Effector CD4-positive, alpha-beta T cell (primary cell): ENCODE measurements at regions not wholly inside any gene's neighbourhood (a gene's known extent, or its start where the extent isn't known, plus 50 kb on each side); places are given as distances from the start of the nearest gene placed in this dataset.

Experiments
- DNase-seq: peaks from one replicate; pipeline ENCODE4 v3.0.0-alpha.2; 2020

DNA sequence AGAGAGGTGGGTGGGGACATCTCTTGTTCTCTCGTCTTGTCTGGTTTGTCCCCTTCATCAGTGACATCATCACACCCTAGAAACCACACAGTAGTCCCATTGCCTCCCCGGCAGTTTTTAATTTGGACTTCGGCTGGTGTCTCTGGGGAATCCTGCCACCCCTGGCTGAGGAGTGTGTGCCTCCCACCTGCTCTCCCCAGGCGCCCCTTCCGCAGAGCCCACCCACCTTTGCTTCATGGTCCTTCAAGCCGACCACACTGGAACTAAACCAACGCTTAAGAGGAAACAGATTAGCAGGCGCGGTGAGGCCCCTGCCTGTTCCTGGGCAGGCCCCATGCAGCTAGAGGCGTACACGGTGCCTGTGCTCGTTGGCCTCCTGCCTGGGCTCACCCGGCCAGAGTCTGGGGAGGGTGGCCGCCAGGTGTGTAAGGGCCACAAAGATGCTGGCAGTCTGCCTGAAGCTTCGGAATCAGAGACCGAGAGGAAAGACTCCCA lies 107.6 kb upstream of the SPRY4 start:
- peak; percentile 8 for DNase-seq

DNA sequence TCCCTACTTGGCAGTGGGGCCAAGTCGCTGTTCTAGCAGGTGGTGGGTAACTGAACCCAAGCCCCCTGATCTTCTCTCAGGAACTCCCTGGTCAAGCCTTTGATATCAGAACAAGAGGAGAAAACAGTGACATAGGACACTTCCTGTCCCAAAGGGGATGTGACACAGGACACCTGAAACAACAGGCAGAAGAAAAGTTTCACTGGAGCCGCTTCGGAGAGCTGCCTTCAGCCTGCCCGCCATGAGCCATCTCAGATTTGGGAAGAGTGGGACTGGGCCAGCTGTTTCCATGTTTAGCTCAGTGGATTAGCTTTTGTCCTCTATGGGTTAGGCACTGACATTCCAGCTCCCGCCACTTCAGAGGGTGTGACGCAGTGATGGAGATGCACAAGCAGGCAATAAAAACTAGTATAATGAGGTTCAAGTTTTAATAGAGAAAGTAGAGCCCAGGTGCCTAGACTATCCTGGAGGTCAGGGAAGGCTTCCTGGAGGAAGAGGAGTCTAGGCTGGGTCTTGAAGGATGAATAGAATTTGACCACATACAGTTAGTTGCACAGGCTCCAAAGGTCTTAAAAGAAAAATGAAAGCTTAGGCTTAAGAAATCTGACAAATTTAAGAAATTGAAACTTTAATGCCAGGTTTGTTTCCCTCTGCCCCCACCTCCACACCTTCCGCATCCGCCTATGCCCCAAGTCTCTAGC lies 104.1 kb upstream of the SPRY4 start:
- DNase-seq = no peak

DNA sequence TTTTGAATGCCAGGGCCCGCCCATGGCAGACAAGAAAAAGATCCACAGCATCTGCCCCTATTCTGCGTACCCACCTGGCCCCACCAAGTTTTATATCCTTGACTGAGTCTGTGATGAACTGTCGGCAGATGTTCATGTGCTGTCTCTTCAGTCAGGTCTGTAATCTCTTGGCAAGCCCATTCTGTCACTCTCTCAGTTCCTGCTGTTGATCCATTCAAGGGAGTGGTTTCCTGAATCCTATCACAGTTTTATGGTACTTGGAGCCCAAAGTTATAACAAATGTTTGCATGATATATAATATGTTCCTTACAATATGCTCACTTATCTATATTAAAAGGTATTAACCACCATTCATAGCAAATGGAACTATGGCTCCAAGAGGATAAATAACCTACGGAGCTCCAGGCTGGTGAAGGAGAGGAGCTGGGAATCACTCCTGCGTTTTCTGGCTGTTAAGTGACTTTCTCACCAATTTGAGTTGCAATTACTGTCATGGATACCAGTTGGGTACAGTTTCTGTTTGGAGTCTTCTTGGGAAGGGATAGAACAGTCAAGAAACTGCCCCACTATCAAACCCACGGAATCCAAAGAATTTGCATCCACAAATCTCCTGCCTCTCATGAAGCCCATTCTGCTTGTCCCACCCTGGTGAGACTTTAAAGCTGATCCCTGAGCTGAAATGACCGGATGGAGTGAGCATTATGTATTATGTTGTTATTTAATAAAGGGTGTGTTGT lies 103.4 kb upstream of the SPRY4 start:
- no peak for DNase-seq

DNA sequence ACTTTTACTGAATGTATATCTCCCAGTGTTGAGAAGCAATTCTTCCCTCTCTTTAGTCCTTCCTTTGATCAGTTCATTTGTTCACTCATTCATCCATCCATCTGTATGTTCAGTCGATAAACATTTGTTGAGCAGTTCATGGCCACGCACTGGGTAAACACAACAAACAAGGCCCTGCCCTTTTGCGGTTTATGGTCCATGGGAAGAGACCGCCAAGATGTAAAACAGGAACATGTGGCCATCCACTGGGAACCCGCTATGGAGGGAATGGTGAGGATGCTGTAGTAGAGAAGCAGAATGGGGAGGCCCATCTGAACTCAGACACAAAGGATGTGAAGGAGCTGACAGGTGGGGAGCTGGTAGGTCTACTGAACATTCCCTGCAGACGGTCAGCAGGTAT lies 102.7 kb upstream of the SPRY4 start:
- DNase-seq = no peak

DNA sequence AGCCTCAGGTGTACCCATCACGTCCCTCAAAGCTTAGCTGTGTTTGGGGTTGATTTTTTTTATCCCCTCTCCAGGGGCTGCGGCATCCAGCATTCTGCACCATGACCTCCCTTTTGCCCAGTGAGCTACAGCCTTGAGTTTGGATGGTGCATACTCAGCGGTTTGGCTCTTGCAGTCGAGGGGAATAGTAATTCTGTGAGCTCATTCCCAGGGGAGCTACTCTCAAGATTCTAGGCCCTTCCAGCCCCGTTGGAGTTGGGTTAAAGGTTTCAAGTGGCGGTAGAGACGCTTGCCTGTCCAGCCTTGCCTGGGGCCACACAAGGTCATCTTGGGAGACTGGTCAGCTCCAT lies 102.2 kb upstream of the SPRY4 start:
- no peak for DNase-seq

DNA sequence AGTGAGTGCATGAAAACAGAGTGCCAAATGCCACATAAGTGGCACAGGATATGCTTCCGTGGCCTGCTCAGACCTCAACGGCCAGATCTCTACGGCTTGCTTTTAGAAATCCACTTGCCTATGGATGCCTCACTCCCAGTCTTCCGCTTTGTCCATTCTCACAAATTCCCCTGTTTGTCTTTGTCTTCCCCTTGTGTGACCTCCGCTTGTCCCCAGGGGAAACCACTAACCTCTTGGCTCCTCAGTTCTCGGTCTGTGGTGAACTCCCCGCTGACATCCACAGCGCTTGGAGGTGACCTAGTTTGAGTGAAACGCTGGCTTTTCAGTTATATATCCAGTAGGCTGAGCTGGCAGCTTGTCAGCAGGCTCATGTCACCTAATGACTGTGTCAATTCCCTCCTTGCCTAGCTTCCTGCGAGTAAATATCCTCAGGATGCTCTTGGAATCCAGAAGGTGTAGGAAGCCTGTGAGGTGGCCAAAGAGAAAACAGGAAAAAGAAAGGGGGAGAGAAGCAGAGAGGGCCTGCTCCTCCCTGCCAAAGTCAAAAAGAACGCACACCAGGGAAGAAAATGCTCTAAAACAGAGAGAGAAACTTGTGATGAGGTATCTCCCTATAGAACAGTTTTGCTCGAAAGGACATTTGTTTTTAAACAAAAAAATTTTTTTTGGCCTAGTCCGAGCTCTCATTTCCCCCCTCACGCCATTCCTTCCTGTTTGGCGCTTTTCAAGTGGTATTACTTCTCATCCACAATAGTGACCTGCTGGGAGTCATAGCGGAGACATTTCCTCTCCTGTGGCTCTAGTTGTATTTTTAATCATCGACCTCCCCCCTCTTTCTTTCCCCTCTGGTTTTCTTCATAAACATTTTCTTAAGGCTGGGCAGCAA lies 101.6 kb upstream of the SPRY4 start:
- peak; percentile 8 for DNase-seq

DNA sequence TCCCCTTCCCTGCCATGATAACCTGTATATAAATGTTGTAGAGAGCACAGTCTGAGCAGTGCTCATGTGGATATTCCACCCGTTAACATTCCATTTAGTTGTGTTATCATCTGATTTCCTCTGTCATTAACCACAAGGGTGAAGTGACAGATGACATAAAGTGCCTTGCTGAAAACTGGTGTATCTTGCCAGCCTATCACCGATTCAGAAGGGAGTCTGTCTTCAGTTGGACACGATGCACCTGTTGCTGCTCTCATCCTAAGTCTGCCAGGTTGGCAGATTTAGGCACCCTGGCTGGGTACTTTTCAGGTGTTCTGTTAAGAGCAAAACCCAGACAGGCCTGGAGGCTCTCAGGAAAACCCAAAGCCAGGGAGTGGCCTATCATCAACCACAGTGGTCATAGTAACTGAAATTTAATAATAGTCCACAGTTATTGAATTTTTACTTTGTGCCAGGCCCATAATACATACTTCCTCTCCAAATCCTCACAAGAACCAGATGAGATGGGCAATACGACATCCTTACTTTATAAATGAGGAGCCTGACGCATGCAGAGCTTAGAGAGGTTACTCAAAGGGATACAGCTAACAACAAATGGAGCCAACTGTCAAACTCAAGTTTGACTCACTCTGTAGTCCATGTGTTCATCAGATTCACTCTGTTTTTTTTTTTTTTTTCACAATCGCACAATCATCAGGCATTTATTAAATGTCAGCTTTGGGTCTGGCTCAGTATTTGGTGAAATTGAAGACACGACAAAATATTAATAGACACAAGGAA lies 100.7 kb upstream of the SPRY4 start:
- DNase-seq = no peak

DNA sequence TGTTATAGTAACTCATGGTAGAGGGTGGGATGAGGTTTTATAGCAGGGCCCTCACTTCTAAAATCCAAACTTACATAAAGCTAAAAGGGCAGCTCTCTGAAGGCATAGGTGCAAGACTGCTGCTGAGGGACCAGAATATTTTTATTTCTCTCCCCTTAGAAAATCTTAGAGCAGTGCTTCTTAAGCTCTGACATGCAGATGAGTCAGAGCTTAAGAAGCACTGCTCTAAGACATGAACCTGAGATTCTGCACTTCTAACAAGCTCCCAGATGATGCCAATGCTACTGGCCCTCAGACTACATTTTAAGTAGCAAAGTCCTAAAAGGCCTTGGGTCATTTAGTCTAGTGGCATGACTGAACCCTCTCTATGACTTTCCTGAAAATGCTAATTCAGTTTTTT lies 97.6 kb upstream of the SPRY4 start:
- no peak for DNase-seq

DNA sequence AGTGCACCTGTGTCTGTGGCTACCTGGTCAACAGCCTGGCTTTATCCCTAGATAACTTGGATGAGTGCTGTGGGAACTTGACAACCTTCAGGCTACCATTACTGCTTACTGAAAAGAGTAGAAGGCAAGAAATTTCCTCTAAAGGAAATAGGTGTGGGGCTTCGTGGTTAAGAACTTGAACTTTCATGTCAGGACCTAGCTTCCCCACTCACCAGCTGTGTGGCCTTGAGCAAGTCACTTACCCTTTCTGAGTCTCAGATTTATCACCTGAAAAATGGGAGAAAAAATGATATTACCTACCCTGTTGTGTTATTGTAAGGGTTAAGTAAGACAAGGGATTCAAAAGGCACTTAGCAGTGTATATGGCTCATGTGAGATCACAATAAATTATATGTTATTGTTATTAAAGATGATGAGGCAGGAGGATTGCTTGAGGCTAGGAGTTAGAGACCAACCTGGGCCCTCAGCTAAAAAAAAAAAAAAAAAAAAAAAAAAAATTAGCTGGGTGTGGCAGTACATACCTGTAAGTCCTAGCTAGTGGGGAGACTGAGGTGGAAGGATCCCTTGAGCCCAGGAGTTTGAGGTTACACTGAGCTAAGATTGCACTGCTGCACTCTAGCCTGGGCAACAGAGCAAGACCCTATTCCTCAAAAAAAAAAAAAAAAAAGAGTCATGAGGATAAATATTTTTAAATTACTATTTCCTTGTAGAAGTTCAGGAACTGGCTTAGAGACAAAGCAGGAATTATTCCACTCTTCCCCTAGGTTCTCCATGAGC lies 97.0 kb upstream of the SPRY4 start:
- no peak for DNase-seq

DNA sequence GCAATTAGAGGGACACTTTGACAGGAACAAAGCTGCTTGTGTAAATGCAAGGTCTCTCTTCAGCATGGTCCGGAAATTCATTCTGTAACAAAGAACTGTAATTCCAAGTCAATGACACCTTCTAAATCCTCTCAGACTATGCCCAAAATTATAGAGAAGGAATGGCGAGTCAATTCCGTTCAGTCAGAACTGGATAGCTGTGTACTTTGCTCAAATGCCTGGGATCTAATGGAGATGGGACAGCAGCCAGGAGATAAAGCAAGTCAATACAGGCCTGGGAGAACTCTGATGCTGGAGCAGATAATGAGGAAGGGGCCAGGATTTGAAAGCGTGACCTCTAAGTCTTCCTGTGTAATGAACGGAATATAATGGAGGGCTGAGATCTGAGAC lies 96.4 kb upstream of the SPRY4 start:
- no peak for DNase-seq

DNA sequence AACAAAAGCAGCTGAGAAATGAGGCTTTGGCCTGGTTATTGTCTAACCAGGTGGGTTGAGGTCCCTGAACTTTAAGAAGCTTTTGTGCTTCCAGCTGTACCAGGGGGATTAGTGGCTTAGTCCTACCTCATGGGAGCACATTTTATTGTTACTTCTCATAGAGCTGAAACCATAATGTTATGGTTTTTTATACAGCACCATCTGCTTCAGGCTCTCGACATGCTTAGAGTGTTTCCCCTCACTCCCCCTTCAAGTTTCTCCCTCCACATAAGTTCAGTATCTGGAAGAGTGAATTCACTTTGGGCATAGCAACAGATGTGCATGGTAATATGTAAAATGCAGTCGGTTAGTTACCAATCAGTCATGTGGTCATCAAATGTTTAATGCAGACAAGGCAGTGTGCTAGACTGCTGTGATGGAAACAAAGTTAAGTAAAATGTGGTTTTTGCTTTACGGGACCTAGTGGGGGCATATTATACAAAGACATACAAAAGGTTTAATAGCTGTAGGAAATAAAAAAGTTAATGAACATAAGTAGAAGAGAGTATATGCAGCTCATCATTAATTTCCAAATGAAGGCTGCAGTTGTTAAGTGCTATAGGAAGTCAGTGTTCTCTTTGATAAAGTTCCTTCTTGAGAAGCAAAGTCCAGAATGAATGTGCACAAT lies 95.9 kb upstream of the SPRY4 start:
- DNase-seq = no peak

DNA sequence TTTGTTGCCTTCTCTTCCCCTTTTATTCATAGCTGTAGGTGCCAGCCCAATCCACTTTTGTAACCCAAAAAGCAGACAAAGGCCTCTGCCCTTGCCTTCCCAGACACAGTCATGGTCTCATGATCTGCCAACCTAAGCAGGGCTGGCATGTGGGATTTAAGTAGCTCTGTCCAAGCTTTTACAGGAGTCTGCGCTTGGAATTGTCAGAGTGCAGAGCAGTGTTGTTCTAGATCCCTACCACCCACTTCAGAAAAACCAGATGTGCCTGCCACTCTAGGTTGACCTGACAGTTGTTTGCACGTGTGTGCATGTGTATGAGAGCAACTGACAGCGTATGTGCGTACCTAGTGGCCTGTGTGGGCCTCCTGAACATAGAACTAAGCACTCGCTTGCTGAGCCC lies 87.8 kb upstream of the SPRY4 start:
- no peak for DNase-seq

DNA sequence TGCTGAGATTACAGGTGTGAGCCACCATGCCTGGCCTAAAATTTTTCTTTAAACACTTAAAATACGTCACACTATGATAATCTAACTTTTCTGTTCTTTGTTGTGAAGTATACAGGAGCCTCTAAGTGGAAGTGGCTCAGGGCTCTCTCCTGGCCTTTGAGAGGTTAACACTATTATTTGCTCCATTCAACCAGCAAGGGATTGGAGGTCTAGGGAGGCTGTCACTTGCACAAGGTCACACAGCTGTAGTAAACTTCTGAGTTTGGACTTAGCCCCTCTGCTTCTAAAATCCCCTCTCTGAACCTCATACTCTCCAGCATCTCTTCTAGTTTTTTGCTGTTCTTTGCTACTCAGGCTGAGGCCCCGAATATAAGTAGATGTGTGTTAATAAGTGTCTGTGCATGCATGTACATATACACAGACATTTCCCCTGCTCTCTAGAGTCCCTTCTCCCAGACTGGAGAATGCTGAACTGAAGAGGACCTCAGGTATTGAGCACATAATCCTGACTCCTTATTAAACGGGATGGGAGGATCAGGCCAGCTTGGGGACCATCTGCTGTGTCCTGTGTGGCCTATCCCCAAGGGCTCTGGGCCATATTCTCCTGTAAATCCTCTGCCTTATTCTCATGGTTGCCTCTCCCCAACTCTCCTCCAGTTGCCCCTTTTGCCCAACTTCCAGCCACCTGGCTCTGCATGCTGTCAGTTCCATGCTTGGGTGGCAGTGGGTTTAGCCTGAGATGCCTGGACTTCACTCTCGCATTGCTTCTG lies 87.0 kb upstream of the SPRY4 start:
- no peak for DNase-seq

DNA sequence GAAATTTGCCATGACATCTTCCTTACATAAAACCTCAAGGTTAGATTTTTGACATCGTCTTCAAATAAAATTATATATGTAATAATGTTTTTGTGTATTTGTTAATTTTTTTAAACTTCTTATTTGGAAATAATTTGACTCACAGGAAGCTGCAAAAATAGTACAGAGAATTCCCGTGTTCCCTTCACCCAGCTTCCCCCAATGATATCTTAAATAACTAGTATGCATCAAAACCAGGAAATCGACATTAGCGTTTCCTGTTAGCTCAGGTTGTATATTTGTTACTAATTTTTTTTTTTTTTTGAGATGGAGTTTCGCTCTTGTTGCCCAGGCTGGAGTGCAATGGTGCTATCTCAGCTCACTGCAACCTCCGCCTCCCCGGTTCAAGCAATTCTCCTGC lies 86.3 kb upstream of the SPRY4 start:
- DNase-seq = no peak

DNA sequence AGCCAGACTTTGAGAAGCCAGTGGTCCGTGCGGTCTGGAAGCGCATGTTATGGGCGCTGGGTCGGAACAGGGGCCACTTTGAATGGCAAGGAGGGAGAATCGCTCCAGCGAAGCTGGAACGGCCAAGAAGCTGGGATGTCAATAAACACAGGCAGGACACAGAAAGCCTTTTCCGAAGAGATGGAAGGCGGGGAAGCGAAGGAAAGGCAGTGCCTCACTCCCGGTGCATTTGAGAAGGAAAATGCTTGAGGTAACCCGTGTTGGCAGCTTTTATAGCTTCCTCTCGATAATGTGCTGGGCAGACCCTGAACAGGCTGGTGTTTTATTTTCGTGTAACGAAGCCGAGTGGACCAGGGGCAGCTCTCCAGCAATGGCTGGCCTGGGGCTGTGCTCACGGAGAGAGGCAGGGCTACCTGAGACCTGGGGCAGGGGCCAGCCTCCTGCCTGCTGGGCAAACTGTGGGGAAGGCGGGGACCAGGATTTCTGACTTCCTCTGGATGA lies 84.2 kb upstream of the SPRY4 start:
- DNase-seq = no peak

DNA sequence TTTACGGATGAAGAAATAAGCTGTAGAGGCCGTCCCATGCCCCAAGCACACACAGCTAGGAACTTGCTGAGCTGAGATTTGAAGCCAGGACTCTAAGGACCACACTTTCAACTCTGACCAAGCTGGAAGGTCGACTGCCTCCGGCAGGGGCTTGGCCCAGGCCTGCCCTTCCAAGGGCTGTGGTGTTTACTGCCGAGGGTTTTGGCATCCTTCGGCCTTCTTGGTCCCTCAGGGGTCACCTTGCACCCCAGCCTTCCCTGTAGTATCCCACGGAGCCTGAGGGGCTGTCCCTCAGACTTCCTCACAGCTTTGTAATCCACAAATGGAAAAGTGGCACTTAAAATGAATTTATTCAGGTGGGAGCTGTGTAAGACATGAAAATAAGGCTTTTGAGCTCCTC lies 83.7 kb upstream of the SPRY4 start:
- DNase-seq = no peak

DNA sequence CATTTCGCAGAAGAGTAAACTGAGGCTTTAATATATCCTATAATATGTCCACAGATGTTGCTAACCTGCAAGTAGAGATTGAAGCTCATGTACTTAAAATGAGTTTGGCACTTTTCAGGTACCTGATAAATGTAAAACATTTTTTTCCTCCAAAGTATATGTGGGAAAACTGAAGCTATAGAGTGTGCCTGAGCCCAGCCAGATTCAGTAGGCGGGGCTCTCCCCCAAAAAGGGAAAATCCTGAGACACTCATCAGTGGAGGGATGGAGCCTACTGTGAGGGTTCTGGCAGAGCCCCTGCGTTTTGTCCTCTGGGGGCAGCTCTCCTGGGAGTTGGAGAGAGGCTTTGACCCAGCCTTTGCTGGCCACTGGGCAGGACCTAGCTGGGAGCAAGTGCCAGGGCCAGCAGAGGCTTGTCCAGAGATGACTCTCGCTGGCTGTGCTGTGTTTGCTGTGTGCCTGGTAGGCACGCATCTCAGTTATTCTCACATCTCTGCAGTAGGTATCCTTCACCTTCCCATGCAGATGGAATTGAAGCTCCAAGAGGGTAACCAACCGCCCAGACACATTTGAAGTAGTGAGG lies 81.1 kb upstream of the SPRY4 start:
- no peak for DNase-seq

DNA sequence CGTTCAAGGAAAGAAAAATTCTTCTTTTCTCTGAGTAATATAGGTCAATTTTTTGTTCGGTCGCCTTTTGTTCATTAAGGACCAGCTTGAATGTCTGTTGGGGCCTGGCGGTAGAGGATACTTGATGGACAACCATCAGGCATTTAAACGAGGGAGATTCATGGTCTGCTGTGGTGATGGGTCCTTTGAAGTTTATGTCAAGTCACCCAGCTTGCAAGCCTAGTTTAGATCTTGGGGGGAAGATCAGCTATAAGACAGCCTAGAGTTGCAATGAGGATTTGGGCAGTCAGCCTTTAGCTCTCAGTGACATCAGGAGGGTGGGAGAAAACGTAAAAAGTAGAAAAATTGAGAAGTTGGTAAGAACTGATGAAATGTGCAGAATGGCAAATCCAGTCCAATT lies 80.2 kb upstream of the SPRY4 start:
- no peak for DNase-seq

DNA sequence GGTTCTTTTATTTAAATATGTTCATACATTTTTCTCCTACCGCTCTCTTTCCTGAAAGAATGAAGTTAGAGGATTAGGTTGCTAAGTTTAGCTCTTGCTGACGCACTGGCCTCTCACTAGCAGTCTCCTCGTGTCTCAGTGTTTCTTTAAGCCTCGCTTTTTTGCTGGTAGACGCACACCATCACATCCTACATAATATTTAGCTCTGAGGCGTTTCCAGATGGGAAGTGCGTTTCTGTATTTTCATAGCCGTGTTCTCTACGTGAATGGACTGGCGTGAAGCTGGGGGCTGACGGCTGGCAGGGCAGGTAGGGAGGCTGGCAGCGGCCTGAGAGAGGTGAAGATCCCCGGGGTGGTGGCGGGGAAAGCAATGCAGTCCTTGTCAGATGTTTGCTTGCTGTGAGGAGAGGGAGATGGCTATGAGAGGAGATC lies 79.2 kb upstream of the SPRY4 start:
- DNase-seq = no peak

DNA sequence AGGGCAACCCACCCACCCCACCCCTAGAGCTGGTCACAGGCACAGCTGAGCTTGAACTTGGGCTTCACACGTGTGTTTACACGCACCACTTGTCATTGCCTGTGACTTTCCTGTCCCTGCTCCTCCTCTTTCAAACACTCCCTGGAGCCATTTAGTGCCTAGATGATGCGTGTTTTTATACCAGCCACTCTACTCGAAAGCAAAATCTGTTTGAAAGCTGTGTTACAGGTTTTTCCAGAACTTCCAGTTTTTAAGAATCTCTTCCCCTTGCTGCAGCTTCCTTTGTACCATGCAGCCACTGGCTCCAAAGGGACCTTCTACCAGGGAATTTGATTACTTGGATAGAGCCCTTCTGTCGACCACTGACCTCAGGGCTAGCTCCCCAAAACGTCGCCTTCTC lies 78.8 kb upstream of the SPRY4 start:
- DNase-seq = no peak
